Omental fat pad (tissue), 3 donors: ENCODE measurements at regions not wholly inside any gene's neighbourhood (a gene's known extent, or its start where the extent isn't known, plus 50 kb on each side); places are given as distances from the start of the nearest gene placed in this dataset.

Source experiments
- ATAC-seq: fragments of 150-250 bp; one replicate; pipeline ENCODE4 v1.9.1; 2016; ENCODE audit warnings: mild to moderate bottlenecking, moderate library complexity; ENCODE audit not compliant: low FRiP score
- DNase-seq: peaks from one replicate; pipeline ENCODE4 v3.0.0-alpha.2; 2019; ENCODE audit warnings: low spot score
- CTCF ChIP-seq, 3 donors: fragments of 450-650 bp; IDR thresholded peaks; one replicate each; pipeline ENCODE4 v1.5.1; 2016 to 2017; ENCODE audit warnings: antibody characterized with exemption in 3 of 3, mild to moderate bottlenecking in 3 of 3, moderate library complexity in 2 of 3

- no peak for ATAC-seq
- TF ChIP-seq CTCF (IDR thresholded peaks at IDR 0.05): no peak
- no peak for DNase-seq
Observed at GRCh38 chr3:25894101-25894500, 104.2 kb downstream of the OXSM start.

GRCh38 chr3:25895031-25895430, 105.1 kb downstream of the OXSM start:
- ATAC-seq (no peak), DNase-seq (no peak)
- no peak for TF ChIP-seq CTCF (IDR thresholded peaks at IDR 0.05)

GRCh38 chr3:25895443-25895842, 105.6 kb downstream of the OXSM start:
- ATAC-seq: no peak
- DNase-seq: no peak
- no peak for TF ChIP-seq CTCF (IDR thresholded peaks at IDR 0.05)

GRCh38 chr3:25897019-25897418, 107.1 kb downstream of the OXSM start:
- no peak for TF ChIP-seq CTCF (IDR thresholded peaks at IDR 0.05)

GRCh38 chr3:25899352-25900101, 109.6 kb downstream of the OXSM start:
- no peak for TF ChIP-seq CTCF (IDR thresholded peaks at IDR 0.05)
- DNase-seq (no peak), ATAC-seq (no peak)

More at GRCh38 chr3:25897019-25897418, 107.1 kb downstream of the OXSM start:
- ATAC-seq (no peak), DNase-seq (no peak)

GRCh38 chr3:25900161-25900560, 110.3 kb downstream of the OXSM start:
- DNase-seq (no peak), ATAC-seq (no peak)
- TF ChIP-seq CTCF (IDR thresholded peaks at IDR 0.05): no peak

- ATAC-seq (no peak), DNase-seq (no peak)
- TF ChIP-seq CTCF (IDR thresholded peaks at IDR 0.05): no peak
Observed at GRCh38 chr3:25901796-25902195, 111.9 kb downstream of the OXSM start.
